ENCODE measurements at regions not wholly inside any gene's neighbourhood (a gene's known extent, or its start where the extent isn't known, plus 50 kb on each side); places are given as distances from the start of the nearest gene placed in this dataset.
"Not testable (repeated sequence)": the region's sequence is repeated elsewhere in the genome, so short reads cannot be mapped to it uniquely, and the experiment has no call there.

GRCh38 chr7:124322561-124322960 lies 289.7 kb upstream of the TMEM229A start:
- no peak for DNase-seq

GRCh38 chr7:124318721-124319450 lies 286.0 kb upstream of the TMEM229A start:
- DNase-seq = no peak

GRCh38 chr7:124310934-124311390 lies 278.1 kb upstream of the TMEM229A start:
- no peak for DNase-seq

GRCh38 chr7:124308384-124308783 lies 275.5 kb upstream of the TMEM229A start:
- DNase-seq = no peak

GRCh38 chr7:124295289-124295688 lies 262.4 kb upstream of the TMEM229A start:
- DNase-seq = no peak

GRCh38 chr7:124284937-124285336 lies 252.1 kb upstream of the TMEM229A start:
- DNase-seq = no peak

GRCh38 chr7:124276005-124276622 lies 243.2 kb upstream of the TMEM229A start:
- DNase-seq = peak; percentile 2 to 34

- peak in 1 of 2 experiments; percentile 36 for DNase-seq
Observed at GRCh38 chr7:124275411-124275810, 242.5 kb upstream of the TMEM229A start.

- DNase-seq = no peak
Observed at GRCh38 chr7:124269774-124270173, 236.9 kb upstream of the TMEM229A start.

- DNase-seq = no peak
Observed at GRCh38 chr7:124267154-124267553, 234.3 kb upstream of the TMEM229A start.

GRCh38 chr7:124263232-124263827 lies 230.5 kb upstream of the TMEM229A start:
- peak; percentile 12 to 75 for DNase-seq

GRCh38 chr7:124261710-124262109 lies 228.8 kb upstream of the TMEM229A start:
- DNase-seq = no peak

- DNase-seq = no peak
Observed at GRCh38 chr7:124257638-124258308, 224.9 kb upstream of the TMEM229A start.

- no peak for DNase-seq
Observed at GRCh38 chr7:124255041-124255655, 222.3 kb upstream of the TMEM229A start.

- no peak for DNase-seq
Observed at GRCh38 chr7:124254396-124254795, 221.5 kb upstream of the TMEM229A start.

- DNase-seq = no peak
Observed at GRCh38 chr7:124251636-124252035, 218.8 kb upstream of the TMEM229A start.

GRCh38 chr7:124250297-124251034 lies 217.6 kb upstream of the TMEM229A start:
- DNase-seq = no peak

GRCh38 chr7:124247691-124248090 lies 214.8 kb upstream of the TMEM229A start:
- DNase-seq = no peak

- no peak for DNase-seq
Observed at GRCh38 chr7:124246262-124246863, 213.5 kb upstream of the TMEM229A start.

- not testable (repeated sequence) for DNase-seq
Observed at GRCh38 chr7:124244469-124244868, 211.6 kb upstream of the TMEM229A start.

GRCh38 chr7:124219681-124220080 lies 186.8 kb upstream of the TMEM229A start:
- DNase-seq = no peak

GRCh38 chr7:124208642-124209041 lies 175.8 kb upstream of the TMEM229A start:
- DNase-seq = no peak

Measured in NCI-H524 (cell line).